AG09319 (cell line): ENCODE measurements at regions not wholly inside any gene's neighbourhood (a gene's known extent, or its start where the extent isn't known, plus 50 kb on each side); places are given as distances from the start of the nearest gene placed in this dataset.

Source experiments
- DNase-seq: peaks from one replicate; pipeline ENCODE4 v3.0.0-alpha.2; 2010; ENCODE audit warnings: low read depth; ENCODE audit errors: extremely low read depth
- CTCF ChIP-seq: IDR thresholded peaks from 2 replicates; pipeline ENCODE4 v1.5.1; 2011; ENCODE audit warnings: low read depth, mild to moderate bottlenecking, inconsistent platforms, low read length, moderate library complexity

GRCh38 chr3:61343543-61343942 is 92.3 kb upstream of the FHIT start:
- no peak for TF ChIP-seq CTCF
- no peak for DNase-seq

- no peak for DNase-seq
- TF ChIP-seq CTCF, result no peak
These were observed 93.8 kb upstream of the FHIT start for GRCh38 chr3:61345020-61345419.

GRCh38 chr3:61347981-61348380 is 96.7 kb upstream of the FHIT start:
- no peak for DNase-seq
- no peak for TF ChIP-seq CTCF

- TF ChIP-seq CTCF, result no peak
- no peak for DNase-seq
These were observed 98.5 kb upstream of the FHIT start for GRCh38 chr3:61349717-61350116.

- no peak for TF ChIP-seq CTCF
- no peak for DNase-seq
These were observed 99.6 kb upstream of the FHIT start for GRCh38 chr3:61350782-61351309.

GRCh38 chr3:61352306-61352705 is 101.1 kb upstream of the FHIT start:
- no peak for DNase-seq
- no peak for TF ChIP-seq CTCF

- no peak for DNase-seq
- TF ChIP-seq CTCF, result no peak
These were observed 102.1 kb upstream of the FHIT start for GRCh38 chr3:61353382-61353781.
